Stimulated activated CD4-positive, alpha-beta T cell treated with anti-CD3 and anti-CD28 coated beads, Interleukin-12 subunit alpha, Interleukin-12 subunit beta, amount 100 ng/mL, for 4 hours (primary cell): ENCODE measurements at regions not wholly inside any gene's neighbourhood (a gene's known extent, or its start where the extent isn't known, plus 50 kb on each side); places are given as distances from the start of the nearest gene placed in this dataset.

Experiments
- DNase-seq: peaks from one replicate; pipeline ENCODE4 v3.0.0-alpha.2; 2020

- DNase-seq, result no peak
Measured at GRCh38 chr14:54129850-54130640, 173.4 kb upstream of the BMP4 start.

- DNase-seq, result no peak
Measured at GRCh38 chr14:54132496-54132895, 175.9 kb upstream of the BMP4 start.

GRCh38 chr14:54133896-54134295, 177.3 kb upstream of the BMP4 start:
- DNase-seq, result no peak

GRCh38 chr14:54135804-54136280, 179.2 kb upstream of the BMP4 start:
- DNase-seq, result no peak

DNA sequence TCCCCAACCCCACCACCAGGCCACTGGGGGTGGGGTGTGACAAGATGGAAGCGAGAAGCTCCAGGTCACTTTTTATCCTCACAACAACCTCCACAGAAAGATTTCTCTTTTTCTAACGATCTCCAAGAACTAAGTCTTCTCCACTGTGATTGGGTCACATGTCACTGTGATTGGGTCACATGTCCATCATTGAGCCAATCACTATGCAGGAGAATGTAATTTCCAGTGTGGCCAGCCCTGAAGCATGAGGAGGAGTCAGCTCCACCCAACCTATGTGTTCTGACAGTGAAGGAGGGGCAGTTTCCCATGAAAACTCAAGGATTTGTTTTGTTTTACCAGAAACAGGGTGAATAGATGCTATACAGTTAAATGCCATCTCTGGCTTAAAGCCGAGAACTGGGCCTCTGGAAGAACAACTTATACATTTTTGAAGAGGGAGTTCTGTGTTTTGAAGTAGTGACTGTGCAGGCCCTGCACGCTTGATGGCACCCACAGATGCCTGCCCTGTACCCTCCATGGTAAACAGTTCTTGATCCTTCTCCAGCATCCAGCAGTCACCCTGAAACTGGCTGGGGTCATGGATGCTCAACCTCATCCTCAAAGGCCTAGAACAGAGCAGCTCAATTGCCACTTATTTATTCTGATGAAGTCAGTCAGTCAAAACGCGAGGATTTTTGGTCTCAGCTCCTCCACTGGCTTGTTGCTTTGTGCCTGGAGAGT, 180.4 kb upstream of the BMP4 start:
- DNase-seq, result no peak

DNA sequence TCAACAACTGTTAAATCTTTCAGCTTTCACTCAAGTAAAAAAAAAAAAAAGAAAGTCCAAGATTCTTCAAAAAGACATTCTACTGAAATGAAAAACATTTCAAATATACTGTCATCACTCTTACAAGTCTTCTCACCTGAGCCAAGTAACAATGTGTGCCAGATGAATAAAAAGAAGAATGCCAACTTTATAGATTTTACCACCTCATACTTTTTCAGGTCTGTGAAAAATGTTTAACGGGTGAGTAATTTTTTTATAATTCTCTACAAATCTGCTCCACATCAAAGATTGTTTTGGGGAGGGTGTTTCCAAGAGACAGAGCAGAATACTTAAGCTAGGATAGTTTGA, 181.0 kb upstream of the BMP4 start:
- DNase-seq, result no peak

DNA sequence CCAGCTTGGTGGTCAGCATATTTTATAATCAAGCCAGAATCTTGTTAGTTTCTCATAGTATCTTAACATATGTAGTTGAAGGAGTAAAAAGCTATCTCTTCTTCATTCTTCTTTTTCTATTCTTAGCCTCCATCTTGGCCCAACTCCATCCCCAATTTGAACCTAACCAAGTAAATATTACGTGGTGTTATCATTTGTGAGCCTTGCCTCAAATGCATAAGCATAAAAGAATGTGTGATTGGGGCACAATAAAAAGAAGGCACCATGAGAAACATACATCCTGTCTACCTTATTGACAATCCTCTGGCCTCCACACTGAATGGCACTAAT, 181.4 kb upstream of the BMP4 start:
- no peak for DNase-seq

GRCh38 chr14:54138354-54139038, 181.9 kb upstream of the BMP4 start:
- no peak for DNase-seq

- no peak for DNase-seq
Measured at GRCh38 chr14:54140551-54140950, 183.9 kb upstream of the BMP4 start.

DNA sequence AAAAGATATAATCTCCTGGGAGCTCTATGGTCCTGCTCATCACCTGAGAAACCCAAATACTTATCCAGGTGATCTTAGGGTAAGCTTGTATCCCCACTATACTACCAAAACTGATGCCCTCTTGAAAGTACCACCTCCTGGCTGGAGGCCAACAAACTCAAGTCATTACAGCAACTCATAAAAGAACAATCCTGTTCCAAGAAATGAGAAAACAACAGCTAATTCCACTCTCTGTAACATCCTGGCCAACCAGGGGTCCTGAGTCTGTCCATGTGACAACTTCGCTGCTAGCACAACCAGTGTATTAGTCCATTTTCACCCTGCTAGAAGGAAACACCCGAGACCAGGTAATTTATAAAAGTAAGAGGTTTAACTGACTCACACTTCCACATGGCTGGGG, 190.0 kb upstream of the BMP4 start:
- DNase-seq, result no peak

DNA sequence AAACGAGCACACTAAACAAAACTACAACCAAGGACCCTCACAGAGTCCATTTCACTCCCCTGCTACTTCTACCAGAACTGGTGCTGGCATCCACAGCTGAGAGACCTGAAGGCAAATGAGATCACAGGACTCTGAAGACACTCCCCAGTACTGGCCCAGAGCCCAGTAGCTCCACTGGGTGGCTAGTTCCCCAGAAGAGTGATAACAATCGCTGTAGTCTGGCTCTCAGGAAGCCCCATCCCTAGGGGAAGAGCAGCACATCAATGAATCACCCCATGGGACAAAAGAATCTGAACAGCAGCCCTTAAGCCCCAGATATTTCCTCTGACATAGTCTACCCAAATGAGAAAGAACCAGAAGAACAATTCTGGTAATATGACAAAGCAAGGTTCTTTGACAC, 190.7 kb upstream of the BMP4 start:
- DNase-seq, result no peak

GRCh38 chr14:54147758-54148157, 191.1 kb upstream of the BMP4 start:
- no peak for DNase-seq

DNA sequence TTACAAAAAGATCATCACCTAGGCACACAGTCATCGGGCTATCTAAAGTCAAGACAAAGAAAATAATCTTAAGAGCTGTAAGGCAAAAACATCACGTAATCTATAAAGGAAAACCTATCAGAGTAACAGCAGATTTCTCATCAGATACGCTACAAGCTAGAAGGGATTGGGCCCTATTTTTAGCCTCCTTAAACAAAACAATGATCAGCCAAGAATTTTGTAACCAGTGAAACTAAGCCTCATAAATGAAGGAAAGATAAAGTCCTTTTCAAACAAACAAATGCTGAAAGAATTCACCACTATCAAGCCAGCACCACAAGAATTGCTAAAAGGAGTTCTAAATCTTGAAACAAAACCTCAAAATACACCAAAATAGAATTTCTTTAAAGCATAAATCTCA, 191.6 kb upstream of the BMP4 start:
- no peak for DNase-seq

DNA sequence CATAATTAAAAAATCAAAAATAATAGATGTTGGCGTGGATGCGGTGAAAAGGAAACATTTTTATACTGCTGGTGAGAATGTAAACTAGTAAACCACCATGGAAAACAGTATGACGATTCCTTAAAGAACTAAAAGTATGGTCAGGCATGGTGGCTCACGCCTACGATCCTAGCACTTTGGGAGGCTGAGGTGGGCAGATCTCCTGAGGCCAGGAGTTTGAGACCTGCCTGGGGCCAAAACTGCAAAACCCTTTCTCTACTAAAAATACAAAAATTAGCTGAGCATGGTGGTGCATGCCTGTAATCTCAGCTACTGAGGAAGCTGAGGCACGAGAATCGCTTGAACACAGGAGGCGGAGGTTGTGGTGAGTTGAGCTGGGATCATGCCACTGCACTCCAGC, 195.7 kb upstream of the BMP4 start:
- no peak for DNase-seq

DNA sequence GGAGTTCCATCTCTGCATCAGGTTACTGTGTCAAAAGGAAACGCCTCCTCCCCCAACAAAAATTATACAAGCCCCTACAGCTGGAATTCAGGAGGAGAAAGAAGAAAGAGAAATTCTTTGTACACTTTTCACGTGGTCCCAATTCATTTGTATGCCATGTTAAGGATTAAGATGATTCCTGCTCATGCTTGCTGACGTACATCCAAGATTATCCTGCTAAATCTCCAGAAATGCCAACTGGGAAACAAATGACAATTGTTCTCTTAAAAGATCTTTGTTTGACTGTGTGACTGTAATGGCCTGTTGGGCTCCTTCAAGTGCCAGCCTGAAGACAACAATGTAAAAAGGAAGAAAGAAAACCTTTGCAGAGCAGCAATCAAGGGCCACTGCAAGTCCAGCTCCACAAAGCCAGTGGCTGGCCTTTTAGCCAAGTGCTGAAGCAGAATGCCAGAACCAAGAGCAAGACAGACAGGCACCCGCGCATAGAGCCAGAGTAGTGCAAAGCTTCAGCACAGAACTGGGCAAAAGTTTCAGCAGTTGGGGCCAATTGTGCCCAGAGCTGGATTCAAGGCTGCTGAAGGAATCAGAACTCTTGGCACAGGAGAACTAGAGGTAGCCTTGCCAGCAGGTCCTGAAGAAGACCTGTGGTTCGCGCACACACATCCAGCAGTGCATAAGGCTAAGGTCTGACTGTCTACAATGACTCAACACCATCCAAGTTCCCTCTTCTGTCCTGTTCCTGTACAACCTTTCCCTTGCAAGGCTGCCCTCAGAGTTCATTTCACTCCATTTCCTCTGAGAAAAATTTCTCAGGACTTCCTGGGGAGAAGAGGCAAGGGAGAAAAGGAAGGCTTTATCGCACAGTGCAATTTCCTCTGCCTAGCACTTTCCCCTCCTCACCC, 209.7 kb upstream of the BMP4 start:
- no peak for DNase-seq

- no peak for DNase-seq
Measured at GRCh38 chr14:54168489-54168888, 211.9 kb upstream of the BMP4 start.

GRCh38 chr14:54169254-54169924, 212.8 kb upstream of the BMP4 start:
- DNase-seq, result no peak

GRCh38 chr14:54170301-54170700, 213.7 kb upstream of the BMP4 start:
- DNase-seq, result no peak

DNA sequence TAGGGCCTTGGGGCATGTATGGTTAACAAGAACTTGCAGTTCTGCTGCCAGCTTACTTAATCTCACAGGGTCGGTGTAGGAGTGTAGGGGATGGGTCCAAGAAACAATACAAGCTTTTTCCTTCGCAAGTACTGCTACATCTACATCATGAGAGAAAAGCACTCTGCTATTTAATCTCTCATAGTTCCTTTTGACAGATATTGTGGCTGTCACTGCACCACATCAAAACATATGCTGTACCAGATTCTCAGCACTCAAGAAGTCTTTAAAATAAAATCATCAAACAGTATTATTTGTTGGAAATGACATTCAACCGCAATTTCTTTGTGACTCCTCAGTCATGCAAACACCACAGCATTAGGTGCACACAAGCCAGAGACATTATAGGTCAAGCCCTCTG, 215.5 kb upstream of the BMP4 start:
- no peak for DNase-seq

DNA sequence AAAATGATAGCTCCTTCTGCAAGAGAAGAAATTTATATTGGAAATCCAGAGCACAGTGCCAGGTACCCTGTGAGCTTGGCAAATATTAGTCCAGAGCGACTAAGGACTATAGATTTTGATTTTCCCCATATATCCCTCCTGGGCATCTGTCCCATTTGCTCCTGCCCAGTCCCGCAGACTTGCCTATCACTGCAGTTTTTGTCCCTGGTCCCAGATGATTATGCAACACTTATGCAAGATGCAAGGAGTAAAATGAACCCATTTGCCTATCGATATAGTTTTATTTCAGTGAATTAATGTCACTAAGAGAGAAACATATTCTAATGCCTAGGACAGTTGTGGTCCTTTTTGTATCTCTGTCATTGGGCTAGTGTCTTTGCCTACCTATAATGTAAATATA, 215.9 kb upstream of the BMP4 start:
- no peak for DNase-seq

GRCh38 chr14:54173802-54174201, 217.2 kb upstream of the BMP4 start:
- no peak for DNase-seq

- no peak for DNase-seq
Measured at GRCh38 chr14:54174457-54174856, 217.8 kb upstream of the BMP4 start.
